ENCODE measurements at regions not wholly inside any gene's neighbourhood (a gene's known extent, or its start where the extent isn't known, plus 50 kb on each side); places are given as distances from the start of the nearest gene placed in this dataset.

DNA sequence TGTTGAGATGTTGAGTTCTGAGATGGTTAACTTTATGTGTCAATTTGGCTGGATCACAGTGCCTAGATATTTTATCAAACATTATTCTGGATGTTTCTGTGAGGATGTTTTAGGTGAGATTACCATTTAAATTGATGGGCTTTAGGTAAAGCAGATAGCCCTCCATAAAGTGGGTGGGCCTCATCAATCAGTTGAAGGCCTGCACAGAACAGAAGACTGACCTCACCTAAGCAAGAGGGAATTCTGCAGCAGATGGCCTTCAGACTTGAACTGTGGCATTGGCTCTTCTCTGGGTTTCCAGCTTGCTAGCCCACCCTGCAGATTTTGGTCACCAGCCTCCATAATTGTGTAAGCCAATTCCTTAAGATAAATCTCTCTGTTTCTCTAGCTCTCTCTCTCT, 260.4 kb upstream of the VEPH1 start:
- Histone ChIP-seq H3K9me3 (no peaks in the 10 kb centered on the region), H3K4me3 (no peak overlapping the region), H3K36me3 (ENCODE audit: low read depth) (no peaks in the 10 kb centered on the region), H3K4me1 (ENCODE audit: low read depth) (no peaks in the 10 kb centered on the region)
- no peak for ATAC-seq
- intact Hi-C loops (cut with DNase I, micrococcal nuclease) = no loop called here
- TF ChIP-seq, protein P1, sequence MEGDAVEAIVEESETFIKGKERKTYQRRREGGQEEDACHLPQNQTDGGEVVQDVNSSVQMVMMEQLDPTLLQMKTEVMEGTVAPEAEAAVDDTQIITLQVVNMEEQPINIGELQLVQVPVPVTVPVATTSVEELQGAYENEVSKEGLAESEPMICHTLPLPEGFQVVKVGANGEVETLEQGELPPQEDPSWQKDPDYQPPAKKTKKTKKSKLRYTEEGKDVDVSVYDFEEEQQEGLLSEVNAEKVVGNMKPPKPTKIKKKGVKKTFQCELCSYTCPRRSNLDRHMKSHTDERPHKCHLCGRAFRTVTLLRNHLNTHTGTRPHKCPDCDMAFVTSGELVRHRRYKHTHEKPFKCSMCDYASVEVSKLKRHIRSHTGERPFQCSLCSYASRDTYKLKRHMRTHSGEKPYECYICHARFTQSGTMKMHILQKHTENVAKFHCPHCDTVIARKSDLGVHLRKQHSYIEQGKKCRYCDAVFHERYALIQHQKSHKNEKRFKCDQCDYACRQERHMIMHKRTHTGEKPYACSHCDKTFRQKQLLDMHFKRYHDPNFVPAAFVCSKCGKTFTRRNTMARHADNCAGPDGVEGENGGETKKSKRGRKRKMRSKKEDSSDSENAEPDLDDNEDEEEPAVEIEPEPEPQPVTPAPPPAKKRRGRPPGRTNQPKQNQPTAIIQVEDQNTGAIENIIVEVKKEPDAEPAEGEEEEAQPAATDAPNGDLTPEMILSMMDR (IDR thresholded peaks at IDR 0.05) = no peak
- DNase-seq = no peak

DNA sequence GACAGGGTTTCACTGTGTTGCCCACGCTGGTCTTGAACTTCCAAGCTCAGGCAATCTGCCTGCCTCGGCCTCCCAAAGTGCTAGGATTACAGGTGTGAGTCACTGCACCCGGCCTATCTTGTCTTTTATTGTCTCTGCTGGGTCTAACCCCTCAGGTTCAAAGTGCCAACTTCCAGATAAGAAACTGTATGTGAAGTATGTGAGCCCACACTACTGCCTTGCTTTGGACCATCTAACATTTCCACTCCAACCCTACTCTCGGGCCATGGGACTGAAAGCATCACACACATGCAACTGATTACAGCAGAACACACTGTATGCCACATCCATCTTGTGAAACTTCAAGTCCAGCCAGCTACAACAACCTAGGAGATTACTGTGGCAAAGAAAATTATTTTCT, 256.1 kb upstream of the VEPH1 start:
- Histone ChIP-seq H3K9me3 (no peaks in the 10 kb centered on the region), H3K36me3 (ENCODE audit: low read depth) (no peaks in the 10 kb centered on the region), H3K4me3 (no peak overlapping the region), H3K4me1 (ENCODE audit: low read depth) (no peaks in the 10 kb centered on the region)
- ATAC-seq = no peak
- no peak for DNase-seq
- intact Hi-C loops (cut with DNase I, micrococcal nuclease) = no loop called here
- TF ChIP-seq, protein P1 (IDR thresholded peaks at IDR 0.05) = no peak

DNA sequence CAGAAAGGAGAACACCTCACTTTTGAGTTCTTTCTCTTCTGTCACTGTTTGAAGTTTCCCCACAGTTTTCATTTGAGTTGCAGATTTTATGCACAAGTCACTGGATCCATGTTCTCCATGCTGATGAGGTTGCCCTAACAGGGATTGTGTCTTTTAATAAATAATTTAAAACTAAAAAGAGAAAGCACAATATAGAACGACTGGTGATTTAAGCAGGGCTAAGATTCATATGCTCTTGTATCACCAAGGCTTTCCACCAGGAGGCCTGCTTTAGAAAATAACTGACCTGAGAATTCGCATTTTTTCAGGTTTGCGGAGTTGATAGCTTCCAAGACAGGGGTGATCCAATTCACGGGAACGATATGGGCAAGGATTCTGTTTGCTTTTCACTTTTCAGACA, 252.0 kb upstream of the VEPH1 start:
- Histone ChIP-seq H3K9me3 (no peaks in the 10 kb centered on the region), H3K4me1 (ENCODE audit: low read depth) (no peaks in the 10 kb centered on the region), H3K4me3 (no peak overlapping the region), H3K36me3 (ENCODE audit: low read depth) (no peaks in the 10 kb centered on the region)
- TF ChIP-seq, protein P1 (IDR thresholded peaks at IDR 0.05) = no peak
- intact Hi-C loops (cut with DNase I, micrococcal nuclease) = no loop called here
- ATAC-seq (no peak), DNase-seq (no peak)

DNA sequence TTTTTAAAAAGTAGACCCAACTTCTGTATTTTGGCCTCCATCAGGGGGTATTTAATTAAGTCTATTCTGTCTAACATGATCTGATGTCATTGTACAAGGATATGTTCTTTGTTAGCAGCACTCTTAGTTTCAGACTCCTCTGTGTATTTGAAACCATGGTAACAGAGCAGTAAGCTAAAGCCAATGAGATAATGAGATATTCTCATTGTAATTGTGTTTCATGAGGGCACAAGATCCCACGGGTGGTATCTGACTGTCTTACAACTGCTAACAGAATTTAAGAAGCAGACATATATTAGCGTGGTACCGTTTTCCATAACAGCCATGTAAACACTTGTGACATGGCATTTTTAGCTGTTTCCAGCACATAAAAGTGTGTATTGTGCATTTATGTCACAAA, 251.2 kb upstream of the VEPH1 start:
- Histone ChIP-seq H3K9me3 (no peaks in the 10 kb centered on the region), H3K4me3 (no peak overlapping the region), H3K4me1 (ENCODE audit: low read depth) (no peaks in the 10 kb centered on the region), H3K36me3 (ENCODE audit: low read depth) (no peaks in the 10 kb centered on the region)
- DNase-seq = no peak
- intact Hi-C loops (cut with DNase I, micrococcal nuclease) = no loop called here
- no peak for ATAC-seq
- TF ChIP-seq, protein P1 (IDR thresholded peaks at IDR 0.05) = no peak

DNA sequence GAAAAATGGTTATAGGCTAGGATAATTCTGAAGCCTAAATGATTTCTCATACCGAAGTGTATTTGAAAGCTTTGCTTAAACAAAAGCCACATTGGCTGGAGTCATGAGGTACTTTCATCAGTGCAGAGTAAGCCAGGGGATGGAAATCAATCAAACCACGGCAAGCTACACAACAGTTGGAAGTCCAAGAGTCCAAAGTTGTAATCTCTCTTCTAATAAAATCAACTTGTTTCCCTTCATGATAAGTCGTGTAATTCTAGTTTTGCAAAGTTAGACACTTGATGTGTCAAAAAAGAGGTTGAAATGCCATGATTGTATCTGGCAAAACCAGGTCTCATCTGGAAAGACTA, 250.5 kb upstream of the VEPH1 start:
- H3K4me1 ChIP-seq (ENCODE audit: low read depth) = no peaks in the 10 kb centered on the region
- TF ChIP-seq, protein P1 (IDR thresholded peaks at IDR 0.05) = no peak
- no peaks in the 10 kb centered on the region for H3K9me3 ChIP-seq
- H3K4me3 ChIP-seq = no peak overlapping the region
- intact Hi-C loops (cut with DNase I, micrococcal nuclease) = no loop called here
- H3K36me3 ChIP-seq (ENCODE audit: low read depth) = no peaks in the 10 kb centered on the region
- DNase-seq (no peak), ATAC-seq (no peak)

Measured in mucosa of descending colon (tissue), 3 donors.